Thyroid gland (tissue), 4 donors: ENCODE measurements at regions not wholly inside any gene's neighbourhood (a gene's known extent, or its start where the extent isn't known, plus 50 kb on each side); places are given as distances from the start of the nearest gene placed in this dataset.

Experiments used
- DNase-seq, 2 donors: peaks; one replicate each; pipeline ENCODE4 v3.0.0-alpha.2; 2019
- H3K27ac ChIP-seq, 3 donors: fragments of 200-600 bp; sonication (generic); 1 replicate in 2 of 3; 2 replicates in 1 of 3; pipeline ENCODE4 v1.5.1; 2016 to 2019; ENCODE audit warnings: mild to moderate bottlenecking in 1 of 3, moderate library complexity in 1 of 3
- H3K27me3 ChIP-seq: fragments of 200-600 bp; sonication (generic); one replicate; pipeline ENCODE4 v1.5.1; 2019
- H3K36me3 ChIP-seq, 2 donors: fragments of 200-600 bp; sonication (generic); one replicate each; pipeline ENCODE4 v1.5.1; 2016 to 2019
- H3K4me1 ChIP-seq, 2 donors: fragments of 200-600 bp; sonication (generic); one replicate each; pipeline ENCODE4 v1.5.1; 2017 to 2019
- H3K4me3 ChIP-seq, 3 donors: fragments of 200-600 bp; sonication (generic); replicated peaks in 1 of 3; 1 replicate in 2 of 3; 2 replicates in 1 of 3; pipeline ENCODE4 v1.5.1; 2016; ENCODE audit warnings: mild to moderate bottlenecking in 1 of 3
- H3K9me3 ChIP-seq: fragments of 200-600 bp; sonication (generic); one replicate; pipeline ENCODE4 v1.5.1; 2017
- CTCF ChIP-seq, 6 experiments: fragments of 200-600 bp in 3 of 6; fragments of 450-650 bp in 3 of 6; sonication (generic) in 3 of 6; IDR thresholded peaks; one replicate each; pipeline ENCODE4 v1.5.1; 2016 to 2019; ENCODE audit warnings: antibody characterized with exemption in 6 of 6, mild to moderate bottlenecking in 2 of 6, inconsistent platforms in 1 of 6, moderate library complexity in 1 of 6
- POLR2A ChIP-seq, 2 donors: fragments of 450-650 bp; IDR thresholded peaks; one replicate each; pipeline ENCODE4 v1.6.1; 2017; ENCODE audit warnings: antibody characterized with exemption in 2 of 2, mild to moderate bottlenecking in 2 of 2, moderate library complexity in 1 of 2
- WGBS, 2 donors: methylation state at CpG; one replicate each; pipeline ENCODE4 v1.1.5; 2017; 5-methylcytosine and 5-hydroxymethylcytosine counted together
- intact Hi-C: fragments of 100-400 bp; cut with DNase I; formaldehyde crosslinking; loops from one replicate; pipeline ENCODE4 v1.15.1; 2023

GRCh38 chr4:125808570-125808969 lies 493.8 kb downstream of the FAT4 start:
- 81 to 89% methylated on average over 1 of the region's 1 CpG for WGBS, 2 donors
- Histone ChIP-seq H3K9me3 (no peaks in the 10 kb centered on the region), H3K4me3 (no peak overlapping the region), H3K36me3 (no peaks in the 10 kb centered on the region), H3K27me3 (no peaks in the 10 kb centered on the region), H3K27ac (no peak overlapping the region), H3K4me1 (no peaks in the 10 kb centered on the region)
- DNase-seq, result no peak
- TF ChIP-seq POLR2A (IDR thresholded peaks at IDR 0.05) (no peak), CTCF (IDR thresholded peaks at IDR 0.05) (no peak)
- intact Hi-C loops, result no loop called here

- TF ChIP-seq POLR2A (IDR thresholded peaks at IDR 0.05) (no peak), CTCF (IDR thresholded peaks at IDR 0.05) (no peak)
- Histone ChIP-seq H3K36me3 (no peaks in the 10 kb centered on the region), H3K9me3 (no peaks in the 10 kb centered on the region), H3K4me1 (no peaks in the 10 kb centered on the region), H3K4me3 (no peak overlapping the region), H3K27me3 (no peaks in the 10 kb centered on the region), H3K27ac (no peak overlapping the region)
- DNase-seq, result no peak
- intact Hi-C loops, result no loop called here
Observed at GRCh38 chr4:125811892-125812291, 497.1 kb downstream of the FAT4 start.

- H3K36me3 ChIP-seq, result no peaks in the 10 kb centered on the region
- no peak overlapping the region for H3K27ac ChIP-seq
- WGBS, 2 donors, result 69 to 74% methylated on average over 3 of the region's 3 CpGs
- no peak for DNase-seq
- no peaks in the 10 kb centered on the region for H3K27me3 ChIP-seq
- no peak overlapping the region for H3K4me3 ChIP-seq
- TF ChIP-seq CTCF (IDR thresholded peaks at IDR 0.05) (no peak), POLR2A (IDR thresholded peaks at IDR 0.05) (no peak)
- no peaks in the 10 kb centered on the region for H3K9me3 ChIP-seq
- intact Hi-C loops, result no loop called here
- H3K4me1 ChIP-seq, result no peaks in the 10 kb centered on the region
Observed at GRCh38 chr4:125826801-125827695, 512.3 kb downstream of the FAT4 start.

- no peak overlapping the region for H3K4me3 ChIP-seq
- no peaks in the 10 kb centered on the region for H3K27me3 ChIP-seq
- no peaks in the 10 kb centered on the region for H3K36me3 ChIP-seq
- no peak for DNase-seq
- TF ChIP-seq CTCF (IDR thresholded peaks at IDR 0.05) (no peak), POLR2A (IDR thresholded peaks at IDR 0.05) (no peak)
- H3K27ac ChIP-seq, result no peak overlapping the region
- no peaks in the 10 kb centered on the region for H3K9me3 ChIP-seq
- intact Hi-C loops, result no loop called here
- no peaks in the 10 kb centered on the region for H3K4me1 ChIP-seq
Observed at GRCh38 chr4:125827696-125828052, 512.9 kb downstream of the FAT4 start.

- TF ChIP-seq CTCF (IDR thresholded peaks at IDR 0.05) (no peak), POLR2A (IDR thresholded peaks at IDR 0.05) (no peak)
- WGBS, 2 donors, result 19 to 61% methylated on average over 2 of the region's 2 CpGs
- H3K9me3 ChIP-seq, result no peaks in the 10 kb centered on the region
- DNase-seq, result no peak
- H3K27me3 ChIP-seq, result no peaks in the 10 kb centered on the region
- no peak overlapping the region for H3K27ac ChIP-seq
- no peak overlapping the region for H3K4me3 ChIP-seq
- H3K36me3 ChIP-seq, result no peaks in the 10 kb centered on the region
- intact Hi-C loops, result no loop called here
- no peaks in the 10 kb centered on the region for H3K4me1 ChIP-seq
Observed at GRCh38 chr4:125828346-125828745, 513.6 kb downstream of the FAT4 start.
